ENCODE measurements at regions not wholly inside any gene's neighbourhood (a gene's known extent, or its start where the extent isn't known, plus 50 kb on each side); places are given as distances from the start of the nearest gene placed in this dataset.

- DNase-seq, result no peak
Measured at GRCh38 chr3:117485841-117486240, 776.3 kb downstream of the TUSC7 start.

- peak; percentile 31 for DNase-seq
Measured at GRCh38 chr3:117486719-117487716, 777.4 kb downstream of the TUSC7 start.

- peak; percentile 25 for DNase-seq
Measured at GRCh38 chr3:117488983-117489382, 779.4 kb downstream of the TUSC7 start.

- DNase-seq, result no peak
Measured at GRCh38 chr3:117489663-117490079, 780.1 kb downstream of the TUSC7 start.

GRCh38 chr3:117490716-117491115 is 781.1 kb downstream of the TUSC7 start:
- no peak for DNase-seq

- no peak for DNase-seq
Measured at GRCh38 chr3:117495620-117496019, 786.0 kb downstream of the TUSC7 start.

- DNase-seq, result no peak
Measured at GRCh38 chr3:117499189-117499870, 789.8 kb downstream of the TUSC7 start.

GRCh38 chr3:117507958-117508357 is 798.4 kb downstream of the TUSC7 start:
- DNase-seq, result no peak

GRCh38 chr3:117509858-117510257 is 800.3 kb downstream of the TUSC7 start:
- no peak for DNase-seq

GRCh38 chr3:117510396-117510795 is 800.8 kb downstream of the TUSC7 start:
- no peak for DNase-seq

- no peak for DNase-seq
Measured at GRCh38 chr3:117512975-117513374, 803.4 kb downstream of the TUSC7 start.

- DNase-seq, result no peak
Measured at GRCh38 chr3:117515309-117515708, 805.7 kb downstream of the TUSC7 start.

- DNase-seq, result no peak
Measured at GRCh38 chr3:117518364-117518763, 808.8 kb downstream of the TUSC7 start.

- DNase-seq, result no peak
Measured at GRCh38 chr3:117519776-117520175, 810.2 kb downstream of the TUSC7 start.

GRCh38 chr3:117520582-117520981 is 811.0 kb downstream of the TUSC7 start:
- DNase-seq, result no peak

GRCh38 chr3:117523418-117523817 is 813.8 kb downstream of the TUSC7 start:
- DNase-seq, result peak; percentile 61

GRCh38 chr3:117524890-117525289 is 815.3 kb downstream of the TUSC7 start:
- no peak for DNase-seq

GRCh38 chr3:117526470-117527079 is 817.0 kb downstream of the TUSC7 start:
- peak; percentile 17 for DNase-seq

- DNase-seq, result no peak
Measured at GRCh38 chr3:117527346-117527745, 817.8 kb downstream of the TUSC7 start.

- DNase-seq, result no peak
Measured at GRCh38 chr3:117528688-117529087, 819.1 kb downstream of the TUSC7 start.

GRCh38 chr3:117531078-117531767 is 821.6 kb downstream of the TUSC7 start:
- DNase-seq, result no peak

- DNase-seq, result no peak
Measured at GRCh38 chr3:117532268-117532667, 822.7 kb downstream of the TUSC7 start.

- DNase-seq, result no peak
Measured at GRCh38 chr3:117534138-117534537, 824.6 kb downstream of the TUSC7 start.

Data from SHP77 treated with DMSO at 0.1 percent for 48 hours (cell line).